ENCODE measurements at regions not wholly inside any gene's neighbourhood (a gene's known extent, or its start where the extent isn't known, plus 50 kb on each side); places are given as distances from the start of the nearest gene placed in this dataset.
A peak's percentile ranks its signal among the peaks of the same experiment; 100 is the strongest.

- DNase-seq (ENCODE audit: low read depth, low spot score) = no peak
Measured at GRCh38 chr5:33148076-33148513, 292.7 kb upstream of the TARS1 start.

- no peak for DNase-seq (ENCODE audit: low read depth, low spot score)
Measured at GRCh38 chr5:33153372-33153771, 287.4 kb upstream of the TARS1 start.

- DNase-seq (ENCODE audit: low read depth, low spot score) = no peak
Measured at GRCh38 chr5:33153831-33154230, 286.9 kb upstream of the TARS1 start.

- no peak for DNase-seq (ENCODE audit: low read depth, low spot score)
Measured at GRCh38 chr5:33160871-33161270, 279.9 kb upstream of the TARS1 start.

GRCh38 chr5:33161421-33161820 lies 279.3 kb upstream of the TARS1 start:
- no peak for DNase-seq (ENCODE audit: low read depth, low spot score)

GRCh38 chr5:33162057-33162456 lies 278.7 kb upstream of the TARS1 start:
- no peak for DNase-seq (ENCODE audit: low read depth, low spot score)

GRCh38 chr5:33166522-33166921 lies 274.2 kb upstream of the TARS1 start:
- DNase-seq (ENCODE audit: low read depth, low spot score) = peak; percentile 37

- DNase-seq (ENCODE audit: low read depth, low spot score) = peak; percentile 58
Measured at GRCh38 chr5:33166948-33167347, 273.8 kb upstream of the TARS1 start.

- DNase-seq (ENCODE audit: low read depth, low spot score) = no peak
Measured at GRCh38 chr5:33167541-33167940, 273.2 kb upstream of the TARS1 start.

- DNase-seq (ENCODE audit: low read depth, low spot score) = no peak
Measured at GRCh38 chr5:33170411-33170810, 270.4 kb upstream of the TARS1 start.

- DNase-seq (ENCODE audit: low read depth, low spot score) = no peak
Measured at GRCh38 chr5:33174383-33174782, 266.4 kb upstream of the TARS1 start.

GRCh38 chr5:33179301-33179700 lies 261.5 kb upstream of the TARS1 start:
- DNase-seq (ENCODE audit: low read depth, low spot score) = no peak

- peak; percentile 7 for DNase-seq (ENCODE audit: low read depth, low spot score)
Measured at GRCh38 chr5:33180900-33181299, 259.9 kb upstream of the TARS1 start.

- DNase-seq (ENCODE audit: low read depth, low spot score) = no peak
Measured at GRCh38 chr5:33182986-33183385, 257.8 kb upstream of the TARS1 start.

- no peak for DNase-seq (ENCODE audit: low read depth, low spot score)
Measured at GRCh38 chr5:33184367-33184766, 256.4 kb upstream of the TARS1 start.

GRCh38 chr5:33188089-33188488 lies 252.7 kb upstream of the TARS1 start:
- no peak for DNase-seq (ENCODE audit: low read depth, low spot score)

- DNase-seq (ENCODE audit: low read depth, low spot score) = no peak
Measured at GRCh38 chr5:33194914-33195313, 245.9 kb upstream of the TARS1 start.

GRCh38 chr5:33195431-33196165 lies 245.2 kb upstream of the TARS1 start:
- DNase-seq (ENCODE audit: low read depth, low spot score) = no peak

- no peak for DNase-seq (ENCODE audit: low read depth, low spot score)
Measured at GRCh38 chr5:33198836-33199235, 241.9 kb upstream of the TARS1 start.

- DNase-seq (ENCODE audit: low read depth, low spot score) = no peak
Measured at GRCh38 chr5:33203931-33204330, 236.8 kb upstream of the TARS1 start.

- no peak for DNase-seq (ENCODE audit: low read depth, low spot score)
Measured at GRCh38 chr5:33205079-33205478, 235.7 kb upstream of the TARS1 start.

- no peak for DNase-seq (ENCODE audit: low read depth, low spot score)
Measured at GRCh38 chr5:33205727-33206410, 234.9 kb upstream of the TARS1 start.

- no peak for DNase-seq (ENCODE audit: low read depth, low spot score)
Measured at GRCh38 chr5:33206962-33207506, 233.7 kb upstream of the TARS1 start.

All from ELF-1 (cell line).